H1 (cell line): ENCODE measurements at regions not wholly inside any gene's neighbourhood (a gene's known extent, or its start where the extent isn't known, plus 50 kb on each side); places are given as distances from the start of the nearest gene placed in this dataset.

Source experiments
- CTCF ChIA-PET: fragments of 300-600 bp; sonication (Branson Sonifier 250); formaldehyde crosslinking; loops from one replicate; lab custom pipeline; 2021; ENCODE audit not compliant: partially characterized antibody; lab: Charles Lee
- POLR2A ChIA-PET: fragments of 300-600 bp; sonication (Branson Sonifier 250); formaldehyde crosslinking; loops from one replicate; lab custom pipeline; 2021; ENCODE audit warnings: inconsistent platforms; ENCODE audit not compliant: partially characterized antibody; lab: Charles Lee
- DNase-seq, 2 experiments: peaks; one replicate each; pipeline versions ENCODE4 v3.0.0 to v3.0.0-alpha.2; 2010 to 2022; ENCODE audit warnings: low spot score in 2 of 2, low read depth in 1 of 2, mixed read lengths in 1 of 2
- FAIRE-seq: peaks from 2 replicates; lab custom pipeline; 2011; peaks lifted over from hg19 to GRCh38; lab: Jason Lieb, UNC
- H2AFZ ChIP-seq: 2 replicates; pipeline ENCODE4 v1.8.1; 2012; ENCODE audit warnings: low read length, inconsistent platforms
- H2AK5ac ChIP-seq: 2 replicates; pipeline ENCODE4 v1.6.1; 2013; ENCODE audit warnings: low read depth, low read length
- H2BK120ac ChIP-seq: replicated peaks from 2 replicates; pipeline ENCODE3; 2013; ENCODE audit warnings: low read depth, low read length, inconsistent platforms
- H2BK12ac ChIP-seq: 2 replicates; pipeline ENCODE4 v1.6.1; 2013; ENCODE audit warnings: low read depth, low read length
- H2BK15ac ChIP-seq: 2 replicates; pipeline ENCODE4 v1.6.1; 2013; ENCODE audit warnings: low read length
- H2BK20ac ChIP-seq: 2 replicates; pipeline ENCODE4 v1.6.1; 2013; ENCODE audit warnings: low read length
- H2BK5ac ChIP-seq: 2 replicates; pipeline ENCODE4 v1.6.1; 2013; ENCODE audit warnings: low read depth, low read length
- H3K14ac ChIP-seq: 2 replicates; pipeline ENCODE4 v1.6.1; 2013; ENCODE audit warnings: inconsistent platforms; ENCODE audit not compliant: insufficient read length
- H3K18ac ChIP-seq: 2 replicates; pipeline ENCODE4 v1.6.1; 2013; ENCODE audit warnings: low read length; ENCODE audit errors: extremely low read depth
- H3K23ac ChIP-seq: 2 replicates; pipeline ENCODE4 v1.6.1; 2013; ENCODE audit warnings: inconsistent platforms; ENCODE audit not compliant: insufficient read length
- H3K23me2 ChIP-seq: 2 replicates; pipeline ENCODE4 v1.6.1; 2013; ENCODE audit warnings: low read depth, low read length
- H3K27ac ChIP-seq: 2 replicates; pipeline ENCODE4 v1.6.1; 2011; ENCODE audit warnings: low read depth, low read length, inconsistent platforms
- H3K27me3 ChIP-seq, 4 experiments: replicated peaks in 1 of 4; 1 replicate in 1 of 4; 2 replicates in 3 of 4; pipeline versions ENCODE4 v1.6.1 to v1.8.1; 2011 to 2013; ENCODE audit warnings: low read length in 3 of 4, mild to moderate bottlenecking in 3 of 4, inconsistent platforms in 2 of 4, mixed read lengths in 2 of 4, moderate library complexity in 1 of 4; ENCODE audit not compliant: control insufficient read depth in 3 of 4, insufficient read depth in 3 of 4; ENCODE audit errors: extremely low read depth in 1 of 4
- H3K36me3 ChIP-seq, 4 experiments: 2 replicates each; pipeline versions ENCODE4 v1.6.1 to v1.8.1; 2011 to 2013; ENCODE audit warnings: mild to moderate bottlenecking in 4 of 4, low read length in 3 of 4, moderate library complexity in 2 of 4, control low read depth in 1 of 4, inconsistent platforms in 1 of 4; ENCODE audit not compliant: insufficient read depth in 4 of 4, control insufficient read depth in 2 of 4
- H3K4ac ChIP-seq: replicated peaks from 2 replicates; pipeline ENCODE3; 2013; ENCODE audit warnings: low read length, low read depth, mixed read lengths, inconsistent platforms; ENCODE audit not compliant: insufficient read length
- H3K4me1 ChIP-seq, 4 experiments: replicated peaks in 1 of 4; 1 replicate in 1 of 4; 2 replicates in 3 of 4; pipeline versions ENCODE4 v1.6.1 to v1.8.1; 2011 to 2013; ENCODE audit warnings: low read length in 3 of 4, inconsistent platforms in 2 of 4, mixed read lengths in 1 of 4; ENCODE audit not compliant: insufficient read depth in 4 of 4, control insufficient read depth in 3 of 4
- H3K4me2 ChIP-seq, 2 experiments: 2 replicates each; pipeline versions ENCODE4 v1.6.1 to v1.8.1; 2011 to 2013; ENCODE audit warnings: low read depth in 2 of 2, low read length in 2 of 2, control low read depth in 1 of 2, inconsistent platforms in 1 of 2, mild to moderate bottlenecking in 1 of 2; ENCODE audit not compliant: insufficient read depth in 1 of 2
- H3K4me3 ChIP-seq, 4 experiments: fragments of 200-600, 300-600 bp in 1 of 4; sonication (generic), shearing (Covaris generic), sonication (Bioruptor Twin) in 1 of 4; 2 replicates each; pipeline versions ENCODE4 v1.5.1 to v1.8.1; 2011 to 2016; ENCODE audit warnings: low read length in 4 of 4, low read depth in 3 of 4, control low read depth in 2 of 4, inconsistent platforms in 2 of 4, mild to moderate bottlenecking in 2 of 4, mixed read lengths in 1 of 4, moderate library complexity in 1 of 4; ENCODE audit not compliant: insufficient read depth in 2 of 4; ENCODE audit errors: extremely low read depth in 1 of 4
- H3K56ac ChIP-seq: replicated peaks from 2 replicates; pipeline ENCODE3; 2013; ENCODE audit warnings: low read depth, mild to moderate bottlenecking, mixed read lengths, low read length, inconsistent platforms; ENCODE audit not compliant: insufficient read length
- H3K79me1 ChIP-seq: 2 replicates; pipeline ENCODE4 v1.6.1; 2013; ENCODE audit warnings: low read depth, low read length, control low read depth
- H3K79me2 ChIP-seq, 2 experiments: 2 replicates each; pipeline versions ENCODE4 v1.6.1 to v1.8.1; 2012 to 2013; ENCODE audit warnings: low read length in 2 of 2, mild to moderate bottlenecking in 2 of 2, inconsistent platforms in 1 of 2; ENCODE audit not compliant: insufficient read depth in 2 of 2, control insufficient read depth in 1 of 2
- H3K9ac ChIP-seq, 4 experiments: replicated peaks in 1 of 4; 1 replicate in 1 of 4; 2 replicates in 3 of 4; pipeline versions ENCODE4 v1.6.1 to v1.8.1; 2011 to 2013; ENCODE audit warnings: low read depth in 3 of 4, low read length in 3 of 4, control low read depth in 2 of 4, mild to moderate bottlenecking in 2 of 4, moderate library complexity in 2 of 4, inconsistent platforms in 1 of 4; ENCODE audit errors: extremely low read depth in 1 of 4
- H3K9me3 ChIP-seq, 2 experiments: 2 replicates each; pipeline versions ENCODE4 v1.6.1 to v1.8.1; 2012 to 2013; ENCODE audit warnings: mild to moderate bottlenecking in 2 of 2, moderate library complexity in 2 of 2, control low read depth in 1 of 2, inconsistent platforms in 1 of 2, low read depth in 1 of 2, low read length in 1 of 2, mixed read lengths in 1 of 2; ENCODE audit not compliant: insufficient read depth in 2 of 2
- H4K20me1 ChIP-seq, 2 experiments: replicated peaks in 1 of 2; 2 replicates each; pipeline versions ENCODE3 to v1.8.1; 2011 to 2013; ENCODE audit warnings: inconsistent platforms in 2 of 2, low read length in 2 of 2, mild to moderate bottlenecking in 1 of 2; ENCODE audit not compliant: insufficient read depth in 2 of 2, control insufficient read depth in 1 of 2
- H4K5ac ChIP-seq: 2 replicates; pipeline ENCODE4 v1.6.1; 2013; ENCODE audit warnings: low read length, low read depth, mixed read lengths, inconsistent platforms; ENCODE audit not compliant: insufficient read length
- H4K8ac ChIP-seq: 2 replicates; pipeline ENCODE4 v1.8.0; 2013; ENCODE audit warnings: mild to moderate bottlenecking, moderate library complexity, low read length, inconsistent platforms; ENCODE audit not compliant: insufficient read depth; ENCODE audit errors: extremely low read depth
- H4K91ac ChIP-seq: replicated peaks from 2 replicates; pipeline ENCODE3; 2013; ENCODE audit warnings: low read length, mixed read lengths, inconsistent platforms; ENCODE audit not compliant: insufficient read length
- ATF3 ChIP-seq: IDR thresholded peaks from 2 replicates; pipeline ENCODE4 v1.6.1; 2011; ENCODE audit warnings: low read depth, mild to moderate bottlenecking, low read length; ENCODE audit not compliant: insufficient read depth
- CEBPB ChIP-seq: IDR thresholded peaks from 2 replicates; pipeline ENCODE4 v1.6.1; 2012; ENCODE audit warnings: low read depth, low read length
- CHD2 ChIP-seq: IDR thresholded peaks from 2 replicates; pipeline ENCODE4 v1.6.1; 2012; ENCODE audit warnings: low read length, improper control_type of control experiment
- E2F6 ChIP-seq: IDR thresholded peaks from 2 replicates; pipeline ENCODE4 v1.6.1; 2012; ENCODE audit warnings: inconsistent platforms
- EGR1 ChIP-seq: IDR thresholded peaks from 2 replicates; pipeline ENCODE4 v1.6.1; 2011; ENCODE audit warnings: low read depth, low read length, borderline replicate concordance
- FOSL1 ChIP-seq: IDR thresholded peaks from 2 replicates; pipeline ENCODE4 v1.6.1; 2011; ENCODE audit warnings: mild to moderate bottlenecking, low read depth, low read length, moderate library complexity; ENCODE audit not compliant: insufficient read depth
- JUN ChIP-seq: IDR thresholded peaks from 2 replicates; pipeline ENCODE4 v1.6.1; 2011; ENCODE audit warnings: low read depth, mild to moderate bottlenecking, improper control_type of control experiment, low read length
- NRF1 ChIP-seq: IDR thresholded peaks from 2 replicates; pipeline ENCODE4 v1.6.1; 2011; ENCODE audit warnings: mild to moderate bottlenecking, low read depth, low read length, improper control_type of control experiment
- RBBP5 ChIP-seq: IDR thresholded peaks from 2 replicates; pipeline ENCODE4 v1.7.1; 2012; ENCODE audit warnings: low read depth, mild to moderate bottlenecking, inconsistent platforms, low read length, moderate library complexity, borderline replicate concordance
- SIX5 ChIP-seq: IDR thresholded peaks from 2 replicates; pipeline ENCODE4 v1.6.1; 2011; ENCODE audit warnings: mild to moderate bottlenecking, low read depth, low read length
- SP1 ChIP-seq: IDR thresholded peaks from 2 replicates; pipeline ENCODE4 v1.6.1; 2011; ENCODE audit warnings: low read depth, low read length
- SP4 ChIP-seq: IDR thresholded peaks from 2 replicates; pipeline ENCODE4 v1.6.1; 2012; ENCODE audit warnings: low read length, inconsistent platforms
- TEAD4 ChIP-seq: IDR thresholded peaks from 2 replicates; pipeline ENCODE4 v1.6.1; 2012; ENCODE audit warnings: low read depth, low read length, inconsistent platforms, mixed read lengths
- WGBS, 2 experiments: shearing (Covaris generic) in 1 of 2; methylation state at CpG; one replicate each; pipeline versions ENCODE4 v1.1.6 to v1.1.7; 2013 to 2015; ENCODE audit warnings: low lambda C conversion rate in 2 of 2, mixed read lengths in 2 of 2, inconsistent platforms in 1 of 2, low coverage in 1 of 2, missing lambda C conversion rate in 1 of 2; ENCODE audit not compliant: insufficient replicate concordance in 2 of 2, insufficient coverage in 1 of 2, insufficient read length in 1 of 2; ENCODE audit errors: extremely low coverage in 1 of 2, missing lambda C conversion rate in 1 of 2; 5-methylcytosine and 5-hydroxymethylcytosine counted together

GRCh38 chr6:927157-927556, 234.2 kb upstream of the EXOC2 start:
- Histone ChIP-seq H4K8ac (no peak overlapping the region), H3K23ac (no peak overlapping the region), H3K27ac (no peak overlapping the region), H3K79me1 (no peaks in the 10 kb centered on the region), H2AK5ac (no peak overlapping the region), H3K18ac (no peak overlapping the region), H3K4me2 (no peak overlapping the region), H2BK15ac (no peak overlapping the region), H4K5ac (no peak overlapping the region), H4K91ac (no peak overlapping the region), H2AFZ (no peak overlapping the region), H3K27me3 (no peaks in the 10 kb centered on the region), H3K4ac (no peak overlapping the region), H2BK5ac (no peak overlapping the region), H3K36me3 (no peaks in the 10 kb centered on the region), H2BK12ac (no peak overlapping the region), H3K14ac (no peak overlapping the region), H4K20me1 (no peaks in the 10 kb centered on the region), H3K56ac (no peak overlapping the region), H3K4me3 (no peak overlapping the region), H3K4me1 (no peaks in the 10 kb centered on the region), H3K9me3 (peaks cover 7 to 9% of the 10 kb centered on the region in 2 experiments; a peak in 2 of 4 replicates), H3K79me2 (no peaks in the 10 kb centered on the region), H3K9ac (no peak overlapping the region), H2BK120ac (no peak overlapping the region), H2BK20ac (no peak overlapping the region), H3K23me2 (no peaks in the 10 kb centered on the region)
- DNase-seq: no peak
- WGBS, 2 experiments: 86% methylated on average over 10 of the region's 11 CpGs; no CpG with 5 or more reads in 1 of the 2 experiments
- CTCF ChIA-PET: interaction anchor here (0.7 to 1.6 kb wide), 4 partner anchors 13 to 420 kb away, joined by 3 to 4 read pairs (median 4); no protein-coding TSS in a partner anchor
- no peak for FAIRE-seq
- POLR2A ChIA-PET: no interaction called here
- no peak for TF ChIP-seq CEBPB
- no peak for TF ChIP-seq E2F6
- no peak for TF ChIP-seq RBBP5
- no peak for TF ChIP-seq ATF3
- no peak for TF ChIP-seq TEAD4
- TF ChIP-seq JUN: no peak
- TF ChIP-seq CHD2: no peak
- TF ChIP-seq NRF1: no peak
- no peak for TF ChIP-seq SIX5
- TF ChIP-seq FOSL1: no peak
- no peak for TF ChIP-seq SP1
- no peak for TF ChIP-seq SP4
- TF ChIP-seq EGR1: no peak
